KOPT-K1 (cell line): ENCODE measurements at regions not wholly inside any gene's neighbourhood (a gene's known extent, or its start where the extent isn't known, plus 50 kb on each side); places are given as distances from the start of the nearest gene placed in this dataset.
"Not testable (repeated sequence)": the region's sequence is repeated elsewhere in the genome, so short reads cannot be mapped to it uniquely, and the experiment has no call there.

ENCODE experiments used
- H3K27ac ChIP-seq: fragments of 200-600 bp; sonication (generic); 2 replicates; pipeline ENCODE4 v1.5.1; 2016; ENCODE audit warnings: antibody characterized with exemption, mild to moderate bottlenecking, low read depth, low read length; ENCODE audit not compliant: poor library complexity, severe bottlenecking
- H3K36me3 ChIP-seq: fragments of 200-600 bp; sonication (generic); 2 replicates; pipeline ENCODE4 v1.5.1; 2017; ENCODE audit warnings: antibody characterized with exemption, mild to moderate bottlenecking, low read length, moderate library complexity; ENCODE audit not compliant: insufficient read depth
- H3K9me3 ChIP-seq: fragments of 200-600 bp; sonication (generic); 2 replicates; pipeline ENCODE4 v1.5.1; 2017; ENCODE audit warnings: antibody characterized with exemption, low read length, mild to moderate bottlenecking; ENCODE audit not compliant: insufficient read depth, poor library complexity, severe bottlenecking

GRCh38 chr1:138842-139241 is 312.6 kb downstream of the OR4F29 start:
- not testable (repeated sequence) for H3K9me3 ChIP-seq, H3K36me3 ChIP-seq, H3K27ac ChIP-seq

GRCh38 chr1:137664-138063 is 313.8 kb downstream of the OR4F29 start:
- H3K9me3 ChIP-seq, H3K36me3 ChIP-seq, H3K27ac ChIP-seq: not testable (repeated sequence)

GRCh38 chr1:136344-136932 is 315.0 kb downstream of the OR4F29 start:
- H3K27ac ChIP-seq, H3K36me3 ChIP-seq, H3K9me3 ChIP-seq: not testable (repeated sequence)

- not testable (repeated sequence) for H3K9me3 ChIP-seq, H3K36me3 ChIP-seq, H3K27ac ChIP-seq
Measured at GRCh38 chr1:134936-135335, 316.5 kb downstream of the OR4F29 start.

GRCh38 chr1:118440-118839 is 333.0 kb downstream of the OR4F29 start:
- not testable (repeated sequence) for H3K9me3 ChIP-seq, H3K27ac ChIP-seq, H3K36me3 ChIP-seq

- H3K9me3 ChIP-seq: not testable (repeated sequence)
Measured at GRCh38 chr1:115534-115933, 335.9 kb downstream of the OR4F29 start.

GRCh38 chr1:104776-105175 is 346.7 kb downstream of the OR4F29 start:
- not testable (repeated sequence) for H3K27ac ChIP-seq, H3K36me3 ChIP-seq, H3K9me3 ChIP-seq

More at GRCh38 chr1:115534-115933, 335.9 kb downstream of the OR4F29 start:
- not testable (repeated sequence) for H3K27ac ChIP-seq, H3K36me3 ChIP-seq

- H3K36me3 ChIP-seq, H3K27ac ChIP-seq, H3K9me3 ChIP-seq: not testable (repeated sequence)
Measured at GRCh38 chr1:99481-99880, 352.0 kb downstream of the OR4F29 start.

GRCh38 chr1:98811-99210 is 352.7 kb downstream of the OR4F29 start:
- not testable (repeated sequence) for H3K27ac ChIP-seq, H3K36me3 ChIP-seq, H3K9me3 ChIP-seq

GRCh38 chr1:91279-91678 is 360.2 kb downstream of the OR4F29 start:
- H3K36me3 ChIP-seq, H3K27ac ChIP-seq: not testable (repeated sequence)

GRCh38 chr1:88110-88509 is 363.4 kb downstream of the OR4F29 start:
- H3K36me3 ChIP-seq, H3K27ac ChIP-seq, H3K9me3 ChIP-seq: not testable (repeated sequence)

More at GRCh38 chr1:91279-91678, 360.2 kb downstream of the OR4F29 start:
- H3K9me3 ChIP-seq: not testable (repeated sequence)

- not testable (repeated sequence) for H3K36me3 ChIP-seq
Measured at GRCh38 chr1:79152-79551, 372.3 kb downstream of the OR4F29 start.

GRCh38 chr1:65119-65518 is 386.4 kb downstream of the OR4F29 start, which contains the start of gene OR4F5:
TSS of gene OR4F5 (plus strand) at chr1:65419.
- not testable (repeated sequence) for H3K27ac ChIP-seq, H3K36me3 ChIP-seq, H3K9me3 ChIP-seq

More at GRCh38 chr1:79152-79551, 372.3 kb downstream of the OR4F29 start:
- not testable (repeated sequence) for H3K9me3 ChIP-seq, H3K27ac ChIP-seq

GRCh38 chr1:56014-56531 is 395.4 kb downstream of the OR4F29 start:
- H3K27ac ChIP-seq, H3K36me3 ChIP-seq, H3K9me3 ChIP-seq: not testable (repeated sequence)

GRCh38 chr1:53182-53581 is 398.3 kb downstream of the OR4F29 start:
- H3K27ac ChIP-seq, H3K9me3 ChIP-seq, H3K36me3 ChIP-seq: not testable (repeated sequence)

GRCh38 chr1:41965-42466 is 409.5 kb downstream of the OR4F29 start:
- not testable (repeated sequence) for H3K9me3 ChIP-seq, H3K36me3 ChIP-seq, H3K27ac ChIP-seq
